ENCODE measurements at regions not wholly inside any gene's neighbourhood (a gene's known extent, or its start where the extent isn't known, plus 50 kb on each side); places are given as distances from the start of the nearest gene placed in this dataset.
A peak's percentile ranks its signal among the peaks of the same experiment; 100 is the strongest.

DNA sequence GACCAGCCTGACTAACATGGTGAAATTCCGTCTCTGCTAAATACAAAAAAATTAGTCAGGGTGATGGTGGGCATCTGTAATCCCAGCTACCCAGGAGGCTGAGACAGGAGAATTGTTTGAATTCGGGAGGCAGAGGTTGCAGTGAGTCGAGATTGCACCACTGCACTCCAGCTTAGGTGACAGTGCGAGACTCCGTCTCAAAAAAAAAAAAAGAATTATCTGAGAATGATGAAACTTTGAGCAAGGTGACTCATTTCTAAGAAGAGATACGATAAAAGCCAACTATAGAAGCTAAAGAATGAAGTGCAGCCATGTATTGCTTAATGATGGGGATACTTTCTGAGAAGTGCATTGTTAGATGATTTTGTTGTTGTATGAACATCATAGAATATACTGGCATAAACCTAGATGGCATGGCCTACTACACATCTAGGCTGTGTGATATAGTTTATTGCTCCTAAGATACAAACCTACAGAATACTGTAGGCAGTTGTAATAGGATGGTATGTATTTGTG, 64.7 kb downstream of the SNRPE start:
- Mint-ChIP-seq H3K36me3 (no peaks in the 10 kb centered on the region), H3K4me3 (no peak overlapping the region), H3K4me1 (ENCODE audit: low read depth in 2 of 2) (peaks cover 10 to 11% of the 10 kb centered on the region in 2 donors), H3K9me3 (no peaks in the 10 kb centered on the region), H3K27ac (no peak overlapping the region), H3K27me3 (peaks cover 9 to 11% of the 10 kb centered on the region in 2 donors)
- peak in 1 of 2 donors; percentile 20 for ATAC-seq
- no peak for DNase-seq (ENCODE audit: low spot score)

DNA sequence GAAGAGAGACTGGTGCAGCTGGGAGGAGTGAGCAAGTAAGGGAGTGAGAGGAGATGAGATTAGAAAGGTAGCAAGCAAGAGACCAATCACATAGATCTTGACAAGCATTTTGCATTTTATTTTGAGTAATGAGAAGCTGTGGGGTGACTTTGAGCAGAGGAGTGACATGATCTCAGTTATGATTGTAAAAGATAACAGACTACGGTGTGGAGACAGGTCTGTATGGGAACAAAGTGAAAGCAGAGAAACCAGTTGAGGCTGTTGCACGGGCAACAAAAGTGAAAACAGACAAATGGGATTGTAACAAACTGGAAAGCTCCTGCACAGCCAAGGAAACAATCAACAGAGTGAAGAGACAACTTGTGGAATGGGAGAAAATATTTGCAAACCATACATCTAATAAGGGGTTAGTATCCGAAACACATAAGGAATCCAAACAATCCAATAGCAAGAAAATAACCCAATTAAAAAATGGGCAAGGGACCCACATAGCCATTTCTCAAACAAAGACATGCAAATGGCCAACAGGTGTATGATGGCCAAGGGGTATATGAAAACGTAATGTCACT, 68.4 kb downstream of the SNRPE start:
- DNase-seq (ENCODE audit: low spot score) (no peak), ATAC-seq (no peak)
- Mint-ChIP-seq H3K27ac (no peak overlapping the region), H3K4me3 (peak overlapping the region; percentile 5), H3K4me1 (ENCODE audit: low read depth in 2 of 2) (peaks cover 10 to 19% of the 10 kb centered on the region in 2 donors), H3K27me3 (peaks cover 11 to 20% of the 10 kb centered on the region in 2 donors), H3K9me3 (no peaks in the 10 kb centered on the region), H3K36me3 (no peaks in the 10 kb centered on the region)

DNA sequence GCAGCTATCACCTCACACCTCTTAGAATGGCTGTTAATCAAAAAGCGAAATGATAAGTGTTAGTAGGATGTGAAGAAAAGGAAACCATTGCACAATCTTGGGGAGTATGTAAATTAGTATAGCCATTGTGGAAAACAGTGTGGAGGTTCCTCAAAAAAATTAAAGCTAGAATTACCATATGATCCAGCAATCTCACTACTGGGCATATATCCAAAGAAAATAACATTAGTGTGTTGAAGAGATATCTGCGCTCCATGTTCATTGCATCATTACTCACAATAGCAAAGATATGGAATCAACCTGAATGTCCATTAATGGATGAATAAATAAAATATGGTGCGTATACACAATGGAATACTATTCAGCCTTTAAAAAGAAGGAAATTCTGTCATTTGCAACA, 68.9 kb downstream of the SNRPE start:
- Mint-ChIP-seq H3K27ac (no peak overlapping the region), H3K27me3 (peaks cover 11 to 23% of the 10 kb centered on the region in 2 donors), H3K4me1 (ENCODE audit: low read depth in 2 of 2) (peaks cover 10 to 19% of the 10 kb centered on the region in 2 donors), H3K9me3 (no peaks in the 10 kb centered on the region), H3K36me3 (no peaks in the 10 kb centered on the region), H3K4me3 (no peak overlapping the region)
- ATAC-seq = no peak
- DNase-seq (ENCODE audit: low spot score) = no peak

DNA sequence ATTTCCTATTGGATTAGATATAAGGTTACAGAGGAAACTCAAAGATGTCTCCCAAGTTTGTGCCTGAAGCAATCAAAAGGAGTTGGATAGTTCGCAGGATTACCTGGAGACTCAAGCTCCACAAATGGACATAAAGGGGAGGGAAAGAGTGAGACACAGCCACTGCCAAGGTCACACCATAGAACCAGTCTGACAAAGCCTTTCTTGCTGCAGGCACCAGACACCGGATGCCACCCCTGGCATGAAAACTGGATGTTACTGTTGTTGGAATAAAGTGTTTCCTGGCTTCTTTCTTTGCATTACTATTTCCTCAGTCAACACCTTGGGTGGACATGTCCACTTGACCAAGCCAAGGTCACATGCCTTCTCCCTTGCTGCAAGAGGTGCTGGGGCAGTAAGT, 70.6 kb downstream of the SNRPE start:
- ATAC-seq = no peak
- H3K27ac Mint-ChIP-seq = no peak overlapping the region
- no peak overlapping the region for H3K4me3 Mint-ChIP-seq

DNA sequence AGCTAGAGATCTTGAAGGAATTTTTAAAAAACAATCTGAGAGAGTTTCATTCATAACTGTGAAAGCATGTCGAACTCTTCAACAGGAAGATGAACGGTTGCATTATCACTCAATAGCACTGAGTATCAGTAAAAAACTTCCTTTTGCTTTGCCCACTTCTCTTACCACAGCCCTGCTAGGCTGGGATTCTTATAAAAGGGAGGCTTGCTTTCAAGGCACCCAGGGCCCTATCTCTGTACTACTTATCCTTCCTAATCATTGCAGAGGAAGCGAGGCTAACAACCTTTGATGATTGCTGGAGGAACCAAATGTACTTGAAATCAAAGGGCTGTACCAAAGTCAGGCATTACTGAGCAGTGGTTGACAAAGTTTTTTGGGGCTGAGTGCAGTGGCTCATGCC, 71.2 kb downstream of the SNRPE start:
- no peak overlapping the region for H3K27ac Mint-ChIP-seq
- H3K9me3 Mint-ChIP-seq = no peaks in the 10 kb centered on the region
- ATAC-seq (peak in 1 of 2 donors; percentile 48), DNase-seq (ENCODE audit: low spot score) (no peak)
- peaks cover 10 to 19% of the 10 kb centered on the region in 2 donors for H3K4me1 Mint-ChIP-seq (ENCODE audit: low read depth in 2 of 2)
- no peak overlapping the region for H3K4me3 Mint-ChIP-seq
- peaks cover 11 to 23% of the 10 kb centered on the region in 2 donors for H3K27me3 Mint-ChIP-seq
- no peaks in the 10 kb centered on the region for H3K36me3 Mint-ChIP-seq

More for the DNA sequence above, 70.6 kb downstream of the SNRPE start:
- H3K27me3 Mint-ChIP-seq = peaks cover 11 to 23% of the 10 kb centered on the region in 2 donors
- H3K36me3 Mint-ChIP-seq = no peaks in the 10 kb centered on the region
- peaks cover 10 to 19% of the 10 kb centered on the region in 2 donors for H3K4me1 Mint-ChIP-seq (ENCODE audit: low read depth in 2 of 2)
- H3K9me3 Mint-ChIP-seq = no peaks in the 10 kb centered on the region
- no peak for DNase-seq (ENCODE audit: low spot score)

DNA sequence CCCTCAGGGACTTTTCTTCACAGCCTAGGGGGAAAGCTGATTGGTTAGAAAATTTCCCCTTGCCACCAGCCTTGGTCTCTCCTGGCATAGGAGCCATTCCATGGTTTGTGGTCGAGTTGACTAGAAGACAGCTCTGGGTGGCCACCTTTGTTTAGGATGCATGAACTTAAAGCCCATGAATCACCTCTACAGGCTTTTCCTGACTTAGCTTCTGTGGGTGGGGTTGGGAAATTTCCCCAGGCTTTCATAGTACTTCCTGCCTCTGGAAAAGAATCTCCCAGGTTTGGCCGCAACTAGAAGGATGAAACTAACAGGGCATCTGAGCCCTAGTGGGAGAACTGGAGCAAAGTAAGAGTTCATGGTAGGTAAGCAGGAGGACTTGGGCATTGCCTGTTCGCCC, 72.6 kb downstream of the SNRPE start:
- DNase-seq (ENCODE audit: low spot score) (no peak), ATAC-seq (no peak)
- Mint-ChIP-seq H3K27me3 (peaks cover 7 to 21% of the 10 kb centered on the region in 2 donors), H3K4me3 (no peak overlapping the region), H3K4me1 (ENCODE audit: low read depth in 2 of 2) (peaks cover 10 to 19% of the 10 kb centered on the region in 2 donors), H3K36me3 (no peaks in the 10 kb centered on the region), H3K27ac (no peak overlapping the region), H3K9me3 (no peaks in the 10 kb centered on the region)

DNA sequence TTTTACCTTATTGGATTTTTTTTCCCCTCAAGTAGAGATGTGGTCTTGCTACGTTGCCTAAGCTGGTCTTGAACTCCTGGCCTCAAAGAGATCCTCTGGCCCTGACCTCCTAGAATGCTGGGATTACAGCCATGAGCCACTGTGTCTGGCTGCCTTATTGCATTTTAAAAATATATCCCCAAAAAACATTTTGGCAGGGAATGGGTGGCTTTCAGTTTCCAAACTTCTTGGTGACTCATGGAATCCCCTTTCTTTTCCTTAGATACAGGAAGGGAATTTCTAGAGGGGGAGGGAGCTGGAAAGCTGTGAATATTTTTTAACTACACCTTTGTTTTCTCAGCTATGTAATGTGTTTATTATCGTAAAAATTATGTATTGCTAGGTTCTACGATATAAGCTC, 73.3 kb downstream of the SNRPE start:
- Mint-ChIP-seq H3K27me3 (peaks cover under 1 to 20% of the 10 kb centered on the region in 2 donors), H3K4me3 (no peak overlapping the region), H3K4me1 (ENCODE audit: low read depth in 2 of 2) (peaks cover 7 to 15% of the 10 kb centered on the region in 2 donors), H3K27ac (no peak overlapping the region), H3K9me3 (no peaks in the 10 kb centered on the region), H3K36me3 (no peaks in the 10 kb centered on the region)
- DNase-seq (ENCODE audit: low spot score) (no peak), ATAC-seq (no peak)

DNA sequence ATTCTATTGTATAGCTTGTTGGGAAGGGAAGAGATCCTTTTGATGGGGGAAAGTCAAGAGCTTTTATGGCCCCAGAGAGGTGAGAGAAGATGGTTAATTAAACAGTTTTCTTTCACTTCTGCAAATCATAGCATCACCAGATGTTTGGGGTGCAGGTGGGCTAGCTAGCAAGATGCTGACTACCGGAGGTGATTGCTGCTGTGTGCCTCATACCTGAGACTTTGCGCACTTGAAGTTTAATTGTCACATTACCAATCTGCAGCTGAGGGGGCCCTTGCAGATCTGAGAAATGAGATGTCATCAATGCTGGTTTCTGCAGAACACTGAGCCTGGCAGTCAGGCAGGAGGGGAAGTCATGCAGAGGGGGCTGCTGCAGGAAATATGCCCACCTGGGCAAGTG, 73.9 kb downstream of the SNRPE start:
- Mint-ChIP-seq H3K27me3 (peaks cover 0 to 18% of the 10 kb centered on the region in 2 donors), H3K36me3 (no peaks in the 10 kb centered on the region), H3K27ac (no peak overlapping the region), H3K4me1 (ENCODE audit: low read depth in 2 of 2) (peaks cover under 1 to 8% of the 10 kb centered on the region in 2 donors), H3K4me3 (no peak overlapping the region), H3K9me3 (no peaks in the 10 kb centered on the region)
- no peak for DNase-seq (ENCODE audit: low spot score)
- ATAC-seq = no peak

DNA sequence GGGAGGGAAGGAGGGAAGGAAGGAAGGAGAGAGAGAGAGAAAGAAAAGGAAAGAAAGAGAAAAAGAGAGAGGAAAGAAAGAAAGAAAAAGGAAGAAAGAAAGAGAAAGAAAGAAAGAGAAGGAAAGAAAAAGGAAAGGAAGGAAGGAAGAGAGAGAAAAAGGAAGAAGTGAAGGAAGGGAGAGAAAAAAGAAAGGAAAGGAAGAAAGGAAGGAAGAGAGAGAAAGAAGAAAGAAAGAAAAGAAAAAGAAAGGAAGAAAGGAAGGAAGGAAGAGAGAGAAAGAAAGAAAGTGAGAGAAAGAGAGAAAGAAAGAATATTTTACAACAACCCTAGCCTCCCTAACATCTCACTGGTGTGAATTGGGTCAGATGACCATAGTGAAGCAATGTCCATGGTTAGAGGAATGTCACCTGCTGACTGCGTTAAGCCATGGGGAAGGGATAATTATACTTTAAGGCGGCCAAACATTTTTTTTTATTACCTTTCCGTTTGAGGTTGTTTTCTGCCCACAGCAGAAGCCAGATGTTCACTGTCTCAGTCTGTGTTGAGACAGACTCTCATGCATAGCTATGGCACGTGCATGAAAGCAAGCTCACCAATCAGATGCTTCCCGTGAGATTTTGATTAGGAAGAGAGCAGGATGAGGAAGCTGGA, 76.4 kb downstream of the SNRPE start:
- Mint-ChIP-seq H3K4me1 (ENCODE audit: low read depth in 2 of 2) (no peaks in the 10 kb centered on the region), H3K36me3 (no peaks in the 10 kb centered on the region), H3K9me3 (no peaks in the 10 kb centered on the region), H3K27ac (no peak overlapping the region), H3K27me3 (peaks cover 4 to 13% of the 10 kb centered on the region in 2 donors), H3K4me3 (no peak overlapping the region)
- no peak for DNase-seq (ENCODE audit: low spot score)
- ATAC-seq = no peak

DNA sequence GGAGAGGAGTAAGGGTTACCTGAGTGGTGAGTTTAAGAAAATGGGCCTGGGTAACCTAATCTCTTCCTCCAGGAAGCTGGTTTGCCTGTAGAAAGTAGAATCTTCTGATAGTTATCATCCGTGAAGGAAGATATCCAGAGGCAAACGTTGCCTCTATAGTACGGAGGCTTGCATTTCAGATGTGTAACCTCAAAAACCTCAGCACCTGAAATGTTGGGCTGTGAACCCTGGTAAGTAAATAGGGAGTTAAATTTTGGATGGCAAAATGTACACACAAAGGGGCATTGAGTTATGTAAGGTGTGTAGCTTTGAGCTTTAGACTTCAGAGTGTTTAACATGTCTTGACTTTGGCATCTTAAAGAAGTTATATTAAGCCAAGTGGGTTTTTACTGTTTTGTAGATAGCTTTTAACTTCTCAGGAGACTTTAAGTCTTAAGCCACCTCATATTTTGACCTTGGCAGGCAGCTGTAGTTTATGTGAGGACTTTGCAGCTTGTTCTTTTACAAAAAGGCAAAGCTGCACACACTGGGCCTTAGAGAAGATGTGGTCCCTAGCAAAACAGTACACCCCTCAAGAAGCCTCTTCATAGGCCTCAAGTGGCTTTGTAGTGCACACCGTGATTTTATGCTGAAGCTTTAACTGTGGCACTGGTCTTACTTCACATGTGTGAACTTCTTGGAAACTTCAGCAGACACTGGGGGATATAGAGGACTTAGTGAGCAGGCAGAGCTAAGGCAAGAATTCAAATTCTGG, 83.4 kb downstream of the SNRPE start:
- Mint-ChIP-seq H3K4me1 (ENCODE audit: low read depth in 2 of 2) (no peaks in the 10 kb centered on the region), H3K27ac (no peak overlapping the region), H3K9me3 (no peaks in the 10 kb centered on the region), H3K27me3 (peaks cover 9 to 12% of the 10 kb centered on the region in 2 donors), H3K36me3 (no peaks in the 10 kb centered on the region), H3K4me3 (no peak overlapping the region)
- no peak for ATAC-seq
- no peak for DNase-seq (ENCODE audit: low spot score)

DNA sequence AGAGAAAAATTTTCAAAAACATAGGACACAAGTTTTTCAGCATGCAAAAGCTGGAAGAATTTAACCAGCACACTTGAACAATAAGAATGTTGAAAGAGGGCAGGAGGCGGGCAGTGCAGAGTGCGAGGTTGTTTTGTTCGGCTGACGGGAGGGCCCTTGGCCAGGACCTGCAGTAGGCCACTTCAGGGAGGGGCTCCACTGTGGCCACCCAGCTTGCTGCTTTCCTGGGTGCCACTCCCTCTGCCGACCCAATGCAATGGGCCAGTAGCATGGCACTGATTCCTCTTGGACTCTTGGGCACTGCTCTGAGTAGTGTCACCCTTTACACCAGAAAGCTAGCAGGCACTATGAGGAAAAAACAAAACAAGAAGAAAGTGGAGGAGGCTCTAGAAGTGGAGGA, 92.9 kb downstream of the SNRPE start:
- Mint-ChIP-seq H3K27me3 (peaks cover 23 to 31% of the 10 kb centered on the region in 2 donors), H3K4me3 (no peak overlapping the region), H3K36me3 (peaks cover 13% of the 10 kb centered on the region), H3K27ac (no peak overlapping the region), H3K9me3 (peaks cover 6% of the 10 kb centered on the region), H3K4me1 (ENCODE audit: low read depth in 2 of 2) (no peaks in the 10 kb centered on the region)
- DNase-seq (ENCODE audit: low spot score) (no peak), ATAC-seq (peak in 1 of 2 donors; percentile 40)

DNA sequence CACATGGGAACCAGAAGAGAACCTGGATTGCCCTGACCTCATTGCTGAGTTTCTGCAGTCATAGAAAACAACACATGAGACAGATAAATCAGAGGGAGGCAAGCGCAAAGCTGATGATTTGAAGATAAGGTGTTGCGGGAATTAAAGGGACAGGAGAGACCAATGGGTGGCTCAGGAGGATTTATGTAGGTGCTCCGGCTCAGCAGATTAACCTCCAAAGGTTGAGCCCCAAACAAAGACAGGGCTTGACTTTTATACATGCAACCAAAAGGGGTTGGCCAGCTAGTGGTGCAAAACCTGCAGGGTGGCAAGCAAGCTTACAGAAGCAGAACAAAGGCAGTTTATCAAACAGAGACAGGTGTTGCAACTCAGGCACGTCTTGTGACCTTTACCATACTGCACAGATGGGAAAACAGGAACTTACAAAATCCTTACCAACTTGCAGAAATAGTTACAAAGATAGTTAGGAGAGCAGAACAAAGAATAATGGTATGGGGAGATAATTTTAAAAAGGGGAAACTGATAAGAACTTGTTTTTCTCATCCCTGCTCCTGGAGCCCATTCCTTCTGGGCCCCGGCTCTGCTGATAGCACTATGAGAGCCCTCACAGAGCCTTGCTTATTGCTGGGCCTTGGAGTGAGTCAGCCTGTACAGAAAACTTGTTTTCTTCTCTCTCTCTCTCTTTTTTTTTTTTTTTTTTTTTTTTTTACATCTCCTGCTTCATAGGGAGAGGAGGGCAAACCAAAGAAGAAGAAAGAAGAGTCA, 93.6 kb downstream of the SNRPE start:
- Mint-ChIP-seq H3K27me3 (peaks cover 24 to 34% of the 10 kb centered on the region in 2 donors), H3K36me3 (peaks cover 13% of the 10 kb centered on the region), H3K9me3 (peaks cover 6% of the 10 kb centered on the region), H3K27ac (no peak overlapping the region), H3K4me3 (no peak overlapping the region), H3K4me1 (ENCODE audit: low read depth in 2 of 2) (no peaks in the 10 kb centered on the region)
- DNase-seq (ENCODE audit: low spot score) (no peak), ATAC-seq (no peak)

DNA sequence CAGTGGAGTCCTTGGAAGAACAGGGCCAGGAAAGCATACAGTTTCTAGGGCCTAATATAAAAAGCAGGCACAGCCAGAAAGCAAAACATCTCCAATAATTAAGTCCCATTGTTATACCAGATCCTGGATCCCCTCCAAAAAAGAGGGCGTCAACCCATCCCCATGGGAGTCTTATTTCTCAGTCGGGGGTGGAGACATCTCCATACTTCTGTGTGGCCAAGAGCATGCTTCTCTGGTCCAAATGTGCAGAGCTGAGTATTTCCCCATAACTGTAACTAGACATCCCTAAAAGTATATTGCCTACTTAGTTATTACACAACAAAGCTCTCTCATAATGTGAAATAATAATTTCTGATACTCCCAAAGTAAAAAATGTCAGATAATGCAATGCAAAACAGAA, 104.2 kb upstream of the SOX13 start:
- ATAC-seq (no peak), DNase-seq (ENCODE audit: low spot score) (no peak)
- H3K27me3 Mint-ChIP-seq = peaks cover 2 to 6% of the 10 kb centered on the region in 2 donors
- H3K36me3 Mint-ChIP-seq = peaks cover 4% of the 10 kb centered on the region
- H3K4me3 Mint-ChIP-seq = no peak overlapping the region
- H3K27ac Mint-ChIP-seq = no peak overlapping the region
- H3K4me1 Mint-ChIP-seq (ENCODE audit: low read depth in 2 of 2) = no peaks in the 10 kb centered on the region
- H3K9me3 Mint-ChIP-seq = no peaks in the 10 kb centered on the region
